H9 (cell line): ENCODE measurements at regions not wholly inside any gene's neighbourhood (a gene's known extent, or its start where the extent isn't known, plus 50 kb on each side); places are given as distances from the start of the nearest gene placed in this dataset.

Source experiments
- DNase-seq: peaks from one replicate; pipeline ENCODE4 v3.0.0-alpha.2; 2017
- H2AFZ ChIP-seq: one replicate; pipeline ENCODE4 v1.6.1; 2013; ENCODE audit warnings: mild to moderate bottlenecking, low read length, control low read depth, moderate library complexity
- H2AK5ac ChIP-seq: 2 replicates; pipeline ENCODE4 v1.6.1; 2013; ENCODE audit warnings: low read length, control low read depth, mixed read lengths; ENCODE audit not compliant: insufficient read length
- H2BK120ac ChIP-seq: one replicate; pipeline ENCODE4 v1.6.1; 2013; ENCODE audit warnings: low read depth, mild to moderate bottlenecking, low read length, control low read depth, inconsistent platforms; ENCODE audit not compliant: poor library complexity, severe bottlenecking
- H2BK12ac ChIP-seq: 2 replicates; pipeline ENCODE4 v1.6.1; 2013; ENCODE audit warnings: low read length, control low read depth, mixed read lengths, low read depth; ENCODE audit not compliant: insufficient read length
- H2BK15ac ChIP-seq: 2 replicates; pipeline ENCODE4 v1.6.1; 2013; ENCODE audit warnings: low read depth, low read length, control low read depth
- H2BK20ac ChIP-seq: one replicate; pipeline ENCODE4 v1.6.1; 2013; ENCODE audit warnings: low read depth, mild to moderate bottlenecking, low read length, control low read depth, inconsistent platforms; ENCODE audit not compliant: poor library complexity, severe bottlenecking
- H2BK5ac ChIP-seq: 2 replicates; pipeline ENCODE4 v1.6.1; 2013; ENCODE audit warnings: low read length, control low read depth, mixed read lengths; ENCODE audit not compliant: insufficient read length
- H3K14ac ChIP-seq: 2 replicates; pipeline ENCODE4 v1.6.1; 2013; ENCODE audit warnings: low read length, control low read depth; ENCODE audit not compliant: insufficient read depth
- H3K18ac ChIP-seq: 2 replicates; pipeline ENCODE4 v1.6.1; 2013; ENCODE audit warnings: low read depth, mild to moderate bottlenecking, mixed read lengths, low read length, control low read depth; ENCODE audit not compliant: insufficient read length
- H3K23ac ChIP-seq: 2 replicates; pipeline ENCODE4 v1.6.1; 2013; ENCODE audit warnings: low read length, control low read depth, mixed read lengths, low read depth; ENCODE audit not compliant: insufficient read length
- H3K23me2 ChIP-seq: 2 replicates; pipeline ENCODE4 v1.6.1; 2013; ENCODE audit warnings: low read depth, mild to moderate bottlenecking, mixed read lengths, low read length, control low read depth; ENCODE audit not compliant: insufficient read length, poor library complexity, severe bottlenecking
- H3K27ac ChIP-seq: 2 replicates; pipeline ENCODE4 v1.5.1; 2013; ENCODE audit warnings: low read length, control low read depth, mixed read lengths, low read depth; ENCODE audit not compliant: insufficient read length
- H3K27me3 ChIP-seq: 2 replicates; pipeline ENCODE4 v1.6.1; 2013; ENCODE audit warnings: low read length, control low read depth, inconsistent platforms; ENCODE audit not compliant: insufficient read depth
- H3K4ac ChIP-seq: 2 replicates; pipeline ENCODE4 v1.6.1; 2013; ENCODE audit warnings: low read depth, mild to moderate bottlenecking, control low read depth, inconsistent platforms, low read length, moderate library complexity
- H3K4me1 ChIP-seq: 2 replicates; pipeline ENCODE4 v1.6.1; 2013; ENCODE audit warnings: low read length, control low read depth, inconsistent platforms; ENCODE audit not compliant: insufficient read depth
- H3K4me2 ChIP-seq: 2 replicates; pipeline ENCODE4 v1.6.1; 2013; ENCODE audit warnings: low read length, control low read depth, mixed read lengths; ENCODE audit not compliant: insufficient read length, insufficient read depth
- H3K56ac ChIP-seq: 2 replicates; pipeline ENCODE4 v1.6.1; 2013; ENCODE audit warnings: low read depth, mild to moderate bottlenecking, mixed read lengths, low read length, control low read depth; ENCODE audit not compliant: insufficient read length
- H3K79me1 ChIP-seq: 2 replicates; pipeline ENCODE4 v1.6.1; 2013; ENCODE audit warnings: low read depth, mild to moderate bottlenecking, moderate library complexity, low read length, control low read depth, inconsistent platforms; ENCODE audit not compliant: insufficient read depth, poor library complexity, severe bottlenecking
- H3K79me2 ChIP-seq: 2 replicates; pipeline ENCODE4 v1.6.1; 2013; ENCODE audit warnings: low read length, control low read depth, inconsistent platforms; ENCODE audit not compliant: insufficient read depth
- H3K9ac ChIP-seq: 2 replicates; pipeline ENCODE4 v1.6.1; 2013; ENCODE audit warnings: low read length, control low read depth, mixed read lengths; ENCODE audit not compliant: insufficient read length; ENCODE audit errors: extremely low read depth
- H3K9me3 ChIP-seq: one replicate; pipeline ENCODE4 v1.6.1; 2013; ENCODE audit warnings: low read depth, low read length, inconsistent platforms; ENCODE audit not compliant: control insufficient read depth
- H3T11ph ChIP-seq: one replicate; pipeline ENCODE4 v1.6.1; 2013; ENCODE audit warnings: mild to moderate bottlenecking, low read length, control low read depth, inconsistent platforms
- H4K20me1 ChIP-seq: one replicate; pipeline ENCODE4 v1.6.1; 2013; ENCODE audit not compliant: control insufficient read depth, insufficient read length, insufficient read depth
- H4K5ac ChIP-seq: 2 replicates; pipeline ENCODE4 v1.6.1; 2013; ENCODE audit warnings: low read depth, mild to moderate bottlenecking, mixed read lengths, low read length, control low read depth; ENCODE audit not compliant: insufficient read length
- H4K8ac ChIP-seq: replicated peaks from 2 replicates; pipeline ENCODE4 v1.6.1; 2013; ENCODE audit warnings: low read length, control low read depth, mixed read lengths, low read depth; ENCODE audit not compliant: insufficient read length
- H4K91ac ChIP-seq: 2 replicates; pipeline ENCODE4 v1.6.1; 2013; ENCODE audit warnings: low read depth, mild to moderate bottlenecking, moderate library complexity, mixed read lengths, low read length, control low read depth; ENCODE audit not compliant: insufficient read length
- H3K27ac Mint-ChIP-seq, 3 experiments: 2 replicates in 2 of 3; 3 replicates in 1 of 3; pipeline ENCODE4 v1.8.0; 2020 to 2021; ENCODE audit warnings: mixed read lengths in 3 of 3, mild to moderate bottlenecking in 1 of 3, moderate library complexity in 1 of 3
- H3K27me3 Mint-ChIP-seq: 2 replicates; pipeline ENCODE4 v1.8.0; 2021; ENCODE audit warnings: low read depth, mild to moderate bottlenecking, moderate library complexity, mixed read lengths
- H3K36me3 Mint-ChIP-seq, 3 experiments: 2 replicates in 2 of 3; 3 replicates in 1 of 3; pipeline ENCODE4 v1.8.0; 2020 to 2021; ENCODE audit warnings: low read depth in 3 of 3, mixed read lengths in 3 of 3; ENCODE audit not compliant: insufficient read depth in 1 of 3
- H3K4me1 Mint-ChIP-seq, 2 experiments: 2 replicates each; pipeline ENCODE4 v1.8.0; 2020; ENCODE audit warnings: mixed read lengths in 2 of 2
- H3K4me3 Mint-ChIP-seq, 2 experiments: 2 replicates in 1 of 2; 3 replicates in 1 of 2; pipeline ENCODE4 v1.8.0; 2020 to 2021; ENCODE audit warnings: mild to moderate bottlenecking in 2 of 2, mixed read lengths in 2 of 2, moderate library complexity in 1 of 2
- H3K9me3 Mint-ChIP-seq, 2 experiments: 2 replicates in 1 of 2; 3 replicates in 1 of 2; pipeline ENCODE4 v1.8.0; 2020; ENCODE audit warnings: mild to moderate bottlenecking in 2 of 2, mixed read lengths in 2 of 2, moderate library complexity in 1 of 2
- CTCF ChIP-seq: fragments of 200-600 bp; sonication (generic); conservative IDR thresholded peaks from 3 replicates; pipeline ENCODE4 v1.8.0; 2021; ENCODE audit warnings: antibody characterized with exemption, mild to moderate bottlenecking
- WGBS: extraction: QIAGEN DNeasy Blood & Tissue Kit; methylation state at CpG from one replicate; pipeline ENCODE4 v1.1.7; 2013; ENCODE audit warnings: missing lambda C conversion rate, low lambda C conversion rate, mixed read lengths; ENCODE audit not compliant: insufficient read length; ENCODE audit errors: extremely low coverage; 5-methylcytosine and 5-hydroxymethylcytosine counted together

GRCh38 chr18:25451077-25451658, 99.2 kb upstream of the ZNF521 start:
- TF ChIP-seq CTCF = no peak
- H3K79me1 ChIP-seq = no peaks in the 10 kb centered on the region
- no peak overlapping the region for H2AFZ ChIP-seq
- H2BK15ac ChIP-seq = no peak overlapping the region
- H3K4me2 ChIP-seq = no peak overlapping the region
- H3K9me3 ChIP-seq = no peaks in the 10 kb centered on the region
- Mint-ChIP-seq H3K4me1 (peaks cover under 1 to 3% of the 10 kb centered on the region in 2 experiments; a peak in 1 of 4 replicates), H3K4me3 (no peak overlapping the region), H3K27me3 (no peaks in the 10 kb centered on the region), H3K27ac (no peak overlapping the region), H3K36me3 (peaks cover 4 to 10% (median 4%) of the 10 kb centered on the region in 3 experiments), H3K9me3 (peaks cover 10 to 13% of the 10 kb centered on the region in 2 experiments)
- no peak overlapping the region for H4K5ac ChIP-seq
- no peak overlapping the region for H2AK5ac ChIP-seq
- H3K79me2 ChIP-seq = no peaks in the 10 kb centered on the region
- H3K23ac ChIP-seq = no peak overlapping the region
- DNase-seq = no peak
- H2BK20ac ChIP-seq = no peak overlapping the region
- no peak overlapping the region for H3K9ac ChIP-seq
- H3K18ac ChIP-seq = no peak overlapping the region
- no peaks in the 10 kb centered on the region for H3K27me3 ChIP-seq
- no peak overlapping the region for H2BK5ac ChIP-seq
- H4K20me1 ChIP-seq = no peaks in the 10 kb centered on the region
- H3K14ac ChIP-seq = no peak overlapping the region
- H4K91ac ChIP-seq = no peak overlapping the region
- H3K4ac ChIP-seq = no peak overlapping the region
- no peaks in the 10 kb centered on the region for H3K4me1 ChIP-seq
- H2BK12ac ChIP-seq = no peak overlapping the region
- no peak overlapping the region for H3T11ph ChIP-seq
- H4K8ac ChIP-seq = no peak overlapping the region
- no peak overlapping the region for H3K56ac ChIP-seq
- no CpG with 5 or more reads among the region's 5 CpGs for WGBS
- H3K23me2 ChIP-seq = no peaks in the 10 kb centered on the region
- H2BK120ac ChIP-seq = no peak overlapping the region
- no peak overlapping the region for H3K27ac ChIP-seq
